Neural crest cell (in vitro differentiated cells): ENCODE measurements at regions not wholly inside any gene's neighbourhood (a gene's known extent, or its start where the extent isn't known, plus 50 kb on each side); places are given as distances from the start of the nearest gene placed in this dataset.

Experiments used
- DNase-seq: peaks from one replicate; pipeline ENCODE4 v3.0.0; 2021; ENCODE audit warnings: low read depth, mixed read lengths, low spot score
- H3K27ac Mint-ChIP-seq: one replicate; pipeline ENCODE4 v1.8.0; 2021; ENCODE audit warnings: mild to moderate bottlenecking, mixed read lengths; ENCODE audit not compliant: unreplicated experiment
- H3K27me3 Mint-ChIP-seq: 2 replicates; pipeline ENCODE4 v1.8.0; 2021; ENCODE audit warnings: low read depth, mild to moderate bottlenecking, mixed read lengths
- H3K36me3 Mint-ChIP-seq: 2 replicates; pipeline ENCODE4 v1.8.0; 2021; ENCODE audit warnings: low read depth, mild to moderate bottlenecking, mixed read lengths
- H3K4me1 Mint-ChIP-seq: 2 replicates; pipeline ENCODE4 v1.8.0; 2021; ENCODE audit warnings: mixed read lengths
- H3K4me3 Mint-ChIP-seq: one replicate; pipeline ENCODE4 v1.8.0; 2021; ENCODE audit warnings: mild to moderate bottlenecking, mixed read lengths
- H3K9me3 Mint-ChIP-seq: 2 replicates; pipeline ENCODE4 v1.8.0; 2021; ENCODE audit warnings: mixed read lengths
- TF ChIP-seq, protein P1 (sequence below): fragments of 200-600 bp; sonication (generic); conservative IDR thresholded peaks from 2 replicates; pipeline ENCODE4 v1.5.0; 2021; ENCODE audit warnings: antibody characterized with exemption, mild to moderate bottlenecking

DNA sequence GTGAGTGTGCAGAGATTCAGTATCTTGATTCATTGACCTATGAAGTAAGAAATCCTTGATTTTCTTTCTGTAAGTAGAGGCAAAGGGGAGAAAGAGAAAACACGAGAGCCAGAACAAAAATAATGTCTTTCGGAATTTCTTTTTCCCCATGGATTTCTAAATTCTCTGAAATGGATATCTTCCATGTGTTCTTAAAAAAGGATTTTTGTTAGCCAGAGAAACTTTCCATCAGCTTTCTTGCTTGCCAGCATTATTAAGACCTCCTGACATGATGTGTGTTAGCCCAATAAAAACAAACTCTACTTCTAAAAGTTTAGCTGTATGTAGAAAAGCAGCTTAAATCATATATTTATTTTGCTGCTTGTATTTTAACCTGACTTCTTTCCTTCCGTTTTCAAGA lies 122.3 kb upstream of the AADACL2 start:
- no peaks in the 10 kb centered on the region for H3K36me3 Mint-ChIP-seq
- no peak for DNase-seq
- H3K4me3 Mint-ChIP-seq, result no peak overlapping the region
- TF ChIP-seq, protein P1, sequence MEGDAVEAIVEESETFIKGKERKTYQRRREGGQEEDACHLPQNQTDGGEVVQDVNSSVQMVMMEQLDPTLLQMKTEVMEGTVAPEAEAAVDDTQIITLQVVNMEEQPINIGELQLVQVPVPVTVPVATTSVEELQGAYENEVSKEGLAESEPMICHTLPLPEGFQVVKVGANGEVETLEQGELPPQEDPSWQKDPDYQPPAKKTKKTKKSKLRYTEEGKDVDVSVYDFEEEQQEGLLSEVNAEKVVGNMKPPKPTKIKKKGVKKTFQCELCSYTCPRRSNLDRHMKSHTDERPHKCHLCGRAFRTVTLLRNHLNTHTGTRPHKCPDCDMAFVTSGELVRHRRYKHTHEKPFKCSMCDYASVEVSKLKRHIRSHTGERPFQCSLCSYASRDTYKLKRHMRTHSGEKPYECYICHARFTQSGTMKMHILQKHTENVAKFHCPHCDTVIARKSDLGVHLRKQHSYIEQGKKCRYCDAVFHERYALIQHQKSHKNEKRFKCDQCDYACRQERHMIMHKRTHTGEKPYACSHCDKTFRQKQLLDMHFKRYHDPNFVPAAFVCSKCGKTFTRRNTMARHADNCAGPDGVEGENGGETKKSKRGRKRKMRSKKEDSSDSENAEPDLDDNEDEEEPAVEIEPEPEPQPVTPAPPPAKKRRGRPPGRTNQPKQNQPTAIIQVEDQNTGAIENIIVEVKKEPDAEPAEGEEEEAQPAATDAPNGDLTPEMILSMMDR, result no peak
- H3K4me1 Mint-ChIP-seq, result no peaks in the 10 kb centered on the region
- H3K9me3 Mint-ChIP-seq, result peaks cover 10% of the 10 kb centered on the region
- H3K27me3 Mint-ChIP-seq, result no peaks in the 10 kb centered on the region
- no peak overlapping the region for H3K27ac Mint-ChIP-seq

DNA sequence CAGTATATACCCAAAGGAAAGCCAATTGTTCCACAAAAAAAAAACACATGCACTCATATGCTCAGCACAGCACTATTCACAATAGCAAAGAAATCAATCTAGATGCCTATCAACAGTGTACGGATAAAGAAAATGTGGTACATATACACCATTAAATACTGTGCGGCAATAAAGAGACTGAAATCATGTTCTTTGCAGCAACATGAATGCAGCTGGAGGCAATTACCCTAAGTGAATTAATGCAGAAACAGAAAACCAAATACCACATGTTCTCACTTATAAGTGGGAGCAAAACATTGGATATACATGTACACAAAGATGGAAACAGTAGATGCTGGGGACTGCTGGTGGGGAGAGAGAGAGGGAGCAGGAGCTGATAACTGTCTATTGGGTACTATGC lies 124.2 kb upstream of the AADACL2 start:
- H3K4me3 Mint-ChIP-seq, result no peak overlapping the region
- peaks cover 10% of the 10 kb centered on the region for H3K9me3 Mint-ChIP-seq
- no peaks in the 10 kb centered on the region for H3K36me3 Mint-ChIP-seq
- no peaks in the 10 kb centered on the region for H3K4me1 Mint-ChIP-seq
- no peak for DNase-seq
- TF ChIP-seq, protein P1, result no peak
- H3K27ac Mint-ChIP-seq, result no peak overlapping the region
- H3K27me3 Mint-ChIP-seq, result no peaks in the 10 kb centered on the region

DNA sequence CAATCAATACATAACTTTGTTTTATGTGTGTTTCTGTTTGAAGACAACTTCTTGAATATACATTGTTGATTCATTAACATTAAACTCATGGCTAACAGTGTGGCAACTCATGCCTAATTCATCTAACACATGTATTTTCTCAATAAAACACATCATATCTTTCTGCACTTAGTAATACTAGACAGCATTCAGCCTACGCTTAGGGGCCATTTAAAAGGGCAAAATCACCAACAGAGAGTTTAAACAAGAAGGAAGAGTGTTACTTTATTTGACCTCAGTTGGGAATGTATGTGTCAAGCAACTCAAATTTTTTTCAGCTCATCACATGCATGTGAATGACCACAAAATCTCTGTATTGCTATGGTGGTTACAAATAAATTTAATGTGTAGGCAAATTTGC lies 128.8 kb upstream of the AADACL2 start:
- TF ChIP-seq, protein P1, result no peak
- Mint-ChIP-seq H3K27ac (no peak overlapping the region), H3K4me1 (no peaks in the 10 kb centered on the region), H3K4me3 (no peak overlapping the region), H3K9me3 (peaks cover under 1% of the 10 kb centered on the region), H3K36me3 (no peaks in the 10 kb centered on the region), H3K27me3 (no peaks in the 10 kb centered on the region)
- no peak for DNase-seq

GRCh38 chr3:151600783-151601182 lies 132.9 kb upstream of the AADACL2 start:
- no peak for DNase-seq
- Mint-ChIP-seq H3K27ac (no peak overlapping the region), H3K4me3 (no peak overlapping the region), H3K27me3 (no peaks in the 10 kb centered on the region), H3K4me1 (no peaks in the 10 kb centered on the region), H3K36me3 (no peaks in the 10 kb centered on the region), H3K9me3 (no peaks in the 10 kb centered on the region)
- TF ChIP-seq, protein P1, result no peak

GRCh38 chr3:151599103-151599672 lies 134.5 kb upstream of the AADACL2 start:
- Mint-ChIP-seq H3K27ac (no peak overlapping the region), H3K9me3 (no peaks in the 10 kb centered on the region), H3K4me1 (no peaks in the 10 kb centered on the region), H3K4me3 (no peak overlapping the region), H3K27me3 (no peaks in the 10 kb centered on the region), H3K36me3 (no peaks in the 10 kb centered on the region)
- TF ChIP-seq, protein P1, result no peak
- DNase-seq, result no peak

DNA sequence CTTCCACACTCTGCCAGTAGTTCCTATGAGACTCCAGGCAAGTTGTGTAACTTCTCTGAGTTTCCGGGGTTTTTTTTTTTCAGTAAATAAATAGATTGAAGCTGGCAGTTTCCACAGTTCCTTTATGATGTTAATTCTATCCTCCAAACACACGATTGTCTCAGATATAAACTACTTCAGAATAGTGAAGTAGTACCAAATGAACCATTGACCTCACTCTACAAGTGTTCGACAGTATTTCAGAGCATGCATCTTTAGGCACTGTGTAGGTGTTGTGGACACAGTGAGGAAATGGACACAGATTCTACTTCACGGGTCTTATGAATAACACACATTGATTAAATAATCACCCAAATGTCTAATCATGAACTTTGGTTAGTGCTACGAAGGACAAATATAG lies 136.1 kb upstream of the IGSF10 start:
- no peak overlapping the region for H3K4me3 Mint-ChIP-seq
- no peak overlapping the region for H3K27ac Mint-ChIP-seq
- DNase-seq, result no peak
- H3K4me1 Mint-ChIP-seq, result no peaks in the 10 kb centered on the region
- no peaks in the 10 kb centered on the region for H3K27me3 Mint-ChIP-seq
- TF ChIP-seq, protein P1, result no peak
- no peaks in the 10 kb centered on the region for H3K36me3 Mint-ChIP-seq
- no peaks in the 10 kb centered on the region for H3K9me3 Mint-ChIP-seq
